ENCODE measurements at regions not wholly inside any gene's neighbourhood (a gene's known extent, or its start where the extent isn't known, plus 50 kb on each side); places are given as distances from the start of the nearest gene placed in this dataset.

DNA sequence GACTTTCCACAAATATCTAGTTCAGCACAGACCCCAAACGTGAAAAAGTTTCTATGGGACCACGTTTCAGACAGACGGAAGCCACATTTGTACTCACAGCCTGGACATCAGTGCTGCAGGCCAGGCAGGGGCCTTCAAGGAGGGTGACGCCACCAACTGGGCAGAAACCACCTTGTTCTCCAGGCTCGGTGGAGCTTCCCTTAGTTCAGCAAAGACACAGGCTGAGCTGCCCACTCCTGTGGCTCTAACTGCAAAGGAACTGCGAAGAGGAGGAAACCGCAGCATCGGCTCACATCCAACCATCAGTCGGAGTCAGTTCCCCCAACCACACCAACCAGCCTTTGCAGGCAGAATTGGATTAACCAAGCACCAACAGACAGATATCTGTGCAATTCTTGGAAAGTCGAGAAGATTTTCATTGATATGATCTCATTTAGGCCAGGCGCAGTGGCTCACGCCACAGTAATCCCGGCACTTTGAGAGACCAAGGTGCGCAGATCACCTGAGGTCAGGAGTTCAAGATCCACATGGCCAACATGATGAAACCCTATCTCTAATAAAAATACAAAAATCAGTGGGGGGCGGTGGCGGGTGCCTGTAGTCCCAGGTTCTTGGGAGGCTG is 73.3 kb upstream of the CNEP1R1 start:
- no peaks in the 10 kb centered on the region for H3K36me3 Mint-ChIP-seq (ENCODE audit: low read depth)
- H3K4me1 ChIP-seq (ENCODE audit: insufficient read depth) = no peaks in the 10 kb centered on the region
- H3K79me2 ChIP-seq (replicated peaks; ENCODE audit: insufficient read depth) = no peaks in the 10 kb centered on the region
- no peak overlapping the region for H3K4me3 ChIP-seq
- H3K9me2 ChIP-seq (ENCODE audit: insufficient read depth) = no peaks in the 10 kb centered on the region
- peaks cover 7% of the 10 kb centered on the region for H3K27me3 Mint-ChIP-seq (ENCODE audit: insufficient read depth, low read depth, poor library complexity)
- no peaks in the 10 kb centered on the region for H3F3A ChIP-seq (replicated peaks; ENCODE audit: low read depth)
- peak; percentile 76 for ATAC-seq
- H3K36me3 ChIP-seq (ENCODE audit: insufficient read depth) = no peaks in the 10 kb centered on the region
- TF ChIP-seq, protein P1, sequence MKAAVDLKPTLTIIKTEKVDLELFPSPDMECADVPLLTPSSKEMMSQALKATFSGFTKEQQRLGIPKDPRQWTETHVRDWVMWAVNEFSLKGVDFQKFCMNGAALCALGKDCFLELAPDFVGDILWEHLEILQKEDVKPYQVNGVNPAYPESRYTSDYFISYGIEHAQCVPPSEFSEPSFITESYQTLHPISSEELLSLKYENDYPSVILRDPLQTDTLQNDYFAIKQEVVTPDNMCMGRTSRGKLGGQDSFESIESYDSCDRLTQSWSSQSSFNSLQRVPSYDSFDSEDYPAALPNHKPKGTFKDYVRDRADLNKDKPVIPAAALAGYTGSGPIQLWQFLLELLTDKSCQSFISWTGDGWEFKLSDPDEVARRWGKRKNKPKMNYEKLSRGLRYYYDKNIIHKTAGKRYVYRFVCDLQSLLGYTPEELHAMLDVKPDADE (IDR thresholded peaks at IDR 0.05) = no peak
- TF ChIP-seq ZNF114 (CRISPR knock-in tag; IDR thresholded peaks at IDR 0.05) (no peak), REST (IDR thresholded peaks at IDR 0.05; ENCODE audit: unreplicated experiment) (no peak), CTCF (conservative IDR thresholded peaks at IDR 0.05; ENCODE audit: low read depth in 2 of 2) (peak in 1 of 2 experiments; percentile 56; a peak in 2 of 4 replicates), ZNF462 (CRISPR knock-in tag; IDR thresholded peaks at IDR 0.05) (no peak), JUNB (IDR thresholded peaks at IDR 0.05; ENCODE audit: unreplicated experiment) (no peak), ZNF331 (CRISPR knock-in tag; IDR thresholded peaks at IDR 0.05; ENCODE audit: low read depth) (no peak)
- DNase-seq (ENCODE audit: low spot score) = peak; percentile 47
- H3K4me1 Mint-ChIP-seq = no peaks in the 10 kb centered on the region
- H3K27me3 ChIP-seq (ENCODE audit: insufficient read depth) = no peaks in the 10 kb centered on the region
- H3K4me3 Mint-ChIP-seq = no peak overlapping the region
- H3K4me2 ChIP-seq = no peak overlapping the region
- H4K20me1 ChIP-seq (replicated peaks; ENCODE audit: insufficient read depth) = no peaks in the 10 kb centered on the region
- H3K9me3 Mint-ChIP-seq = no peaks in the 10 kb centered on the region
- no peak overlapping the region for H3K27ac Mint-ChIP-seq
- H3K27ac ChIP-seq (ENCODE audit: low read depth) = no peak overlapping the region
- H2AFZ ChIP-seq = peak overlapping the region; percentile 85

All from GM23338 (cell line).